Kidney epithelial cell (primary cell): ENCODE measurements at regions not wholly inside any gene's neighbourhood (a gene's known extent, or its start where the extent isn't known, plus 50 kb on each side); places are given as distances from the start of the nearest gene placed in this dataset.

Source experiments
- DNase-seq: peaks from one replicate; pipeline ENCODE4 v3.0.0-alpha.2; 2010; ENCODE audit warnings: low read depth
- H3K27me3 ChIP-seq: 2 replicates; pipeline ENCODE4 v1.6.0; 2011; ENCODE audit warnings: low read length; ENCODE audit not compliant: control insufficient read depth, insufficient read depth
- H3K36me3 ChIP-seq: 2 replicates; pipeline ENCODE4 v1.5.1; 2011; ENCODE audit warnings: low read length; ENCODE audit not compliant: control insufficient read depth, insufficient read depth
- H3K4me3 ChIP-seq: 2 replicates; pipeline ENCODE4 v1.5.1; 2011; ENCODE audit warnings: low read depth, mild to moderate bottlenecking, control low read depth, low read length
- TF ChIP-seq, protein P1 (sequence below): IDR thresholded peaks from 2 replicates; pipeline ENCODE4 v1.5.1; 2011; ENCODE audit warnings: mild to moderate bottlenecking, moderate library complexity, low read length, control low read depth, inconsistent platforms; ENCODE audit not compliant: insufficient read depth, poor library complexity, severe bottlenecking

DNA sequence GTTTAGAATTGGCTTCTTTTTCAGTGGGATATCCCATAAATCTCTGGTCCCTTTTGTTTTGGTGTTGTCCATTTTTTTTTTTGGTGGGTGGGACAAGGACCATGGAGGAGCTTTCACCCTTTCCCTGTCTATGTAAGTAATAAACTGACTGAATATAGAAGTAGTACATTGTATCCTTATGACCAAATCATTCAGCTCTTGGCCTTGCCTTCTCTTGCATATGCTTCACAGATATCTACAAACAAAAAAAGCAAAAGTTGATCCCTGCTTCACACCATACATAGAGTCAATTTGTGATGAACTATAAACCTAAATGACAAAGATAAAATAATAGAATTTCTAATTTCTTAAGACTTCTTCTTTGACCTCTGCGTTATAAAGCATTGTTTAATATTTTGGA, 59.8 kb downstream of the SIX1 start:
- Histone ChIP-seq H3K36me3 (no peaks in the 10 kb centered on the region), H3K4me3 (no peak overlapping the region), H3K27me3 (no peaks in the 10 kb centered on the region)
- TF ChIP-seq, protein P1, sequence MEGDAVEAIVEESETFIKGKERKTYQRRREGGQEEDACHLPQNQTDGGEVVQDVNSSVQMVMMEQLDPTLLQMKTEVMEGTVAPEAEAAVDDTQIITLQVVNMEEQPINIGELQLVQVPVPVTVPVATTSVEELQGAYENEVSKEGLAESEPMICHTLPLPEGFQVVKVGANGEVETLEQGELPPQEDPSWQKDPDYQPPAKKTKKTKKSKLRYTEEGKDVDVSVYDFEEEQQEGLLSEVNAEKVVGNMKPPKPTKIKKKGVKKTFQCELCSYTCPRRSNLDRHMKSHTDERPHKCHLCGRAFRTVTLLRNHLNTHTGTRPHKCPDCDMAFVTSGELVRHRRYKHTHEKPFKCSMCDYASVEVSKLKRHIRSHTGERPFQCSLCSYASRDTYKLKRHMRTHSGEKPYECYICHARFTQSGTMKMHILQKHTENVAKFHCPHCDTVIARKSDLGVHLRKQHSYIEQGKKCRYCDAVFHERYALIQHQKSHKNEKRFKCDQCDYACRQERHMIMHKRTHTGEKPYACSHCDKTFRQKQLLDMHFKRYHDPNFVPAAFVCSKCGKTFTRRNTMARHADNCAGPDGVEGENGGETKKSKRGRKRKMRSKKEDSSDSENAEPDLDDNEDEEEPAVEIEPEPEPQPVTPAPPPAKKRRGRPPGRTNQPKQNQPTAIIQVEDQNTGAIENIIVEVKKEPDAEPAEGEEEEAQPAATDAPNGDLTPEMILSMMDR, result no peak
- DNase-seq, result no peak

DNA sequence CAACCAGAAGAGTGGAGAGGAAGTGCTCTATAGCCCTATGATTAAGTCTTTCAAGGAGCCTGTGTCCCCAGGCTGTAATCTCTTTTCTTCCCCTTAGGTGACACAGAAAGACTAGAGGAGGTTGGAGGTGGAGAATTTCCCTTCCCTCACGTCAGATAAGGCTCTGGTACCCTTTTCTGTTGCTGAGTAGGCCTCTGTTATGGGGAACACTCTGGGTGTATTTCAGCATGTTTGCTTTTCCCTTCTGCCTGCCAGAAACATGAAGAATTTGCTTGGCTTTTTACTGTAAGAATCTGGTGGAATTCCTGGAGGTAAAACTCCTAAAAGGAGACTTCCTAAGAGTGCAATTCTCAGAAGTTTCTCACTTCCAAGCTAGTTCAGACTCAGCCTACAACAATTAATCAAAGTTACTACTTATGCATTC, 58.3 kb downstream of the SIX1 start:
- Histone ChIP-seq H3K27me3 (no peaks in the 10 kb centered on the region), H3K36me3 (no peaks in the 10 kb centered on the region), H3K4me3 (no peak overlapping the region)
- DNase-seq, result no peak
- TF ChIP-seq, protein P1, result no peak
